HepG2 (cell line): ENCODE measurements at regions not wholly inside any gene's neighbourhood (a gene's known extent, or its start where the extent isn't known, plus 50 kb on each side); places are given as distances from the start of the nearest gene placed in this dataset.
A peak's percentile ranks its signal among the peaks of the same experiment; 100 is the strongest.

Source experiments
- ATM ChIP-seq: fragments of 450-650 bp; IDR thresholded peaks from 2 replicates; pipeline ENCODE4 v1.7.1; 2017; ENCODE audit warnings: mild to moderate bottlenecking, borderline replicate concordance
- CC2D1A ChIP-seq: sonication (generic); formaldehyde crosslinking; IDR thresholded peaks from 2 replicates; pipeline ENCODE4 v1.8.1; 2023; ENCODE audit warnings: mild to moderate bottlenecking, missing genetic modification reagents
- DBP ChIP-seq: sonication (generic); formaldehyde crosslinking; IDR thresholded peaks from 2 replicates; pipeline ENCODE4 v1.4.0; 2020; ENCODE audit warnings: missing genetic modification reagents; ENCODE audit errors: not compliant biosample characterization
- DPF2 ChIP-seq: sonication (generic); formaldehyde crosslinking; IDR thresholded peaks from 2 replicates; pipeline ENCODE4 v1.4.0; 2020; ENCODE audit warnings: mild to moderate bottlenecking, low read depth, missing genetic modification reagents, borderline replicate concordance
- ELF1 ChIP-seq: sonication (generic); formaldehyde crosslinking; IDR thresholded peaks from 2 replicates; pipeline ENCODE4 v1.4.0; 2020; ENCODE audit warnings: missing genetic modification reagents
- HDAC1 ChIP-seq: sonication (generic); formaldehyde crosslinking; IDR thresholded peaks from 2 replicates; pipeline ENCODE4 v1.5.1; 2020; ENCODE audit warnings: mild to moderate bottlenecking, missing genetic modification reagents
- JDP2 ChIP-seq: sonication (generic); formaldehyde crosslinking; IDR thresholded peaks from 2 replicates; pipeline ENCODE4 v1.8.1; 2022; ENCODE audit warnings: missing genetic modification reagents, borderline replicate concordance
- KAT2B ChIP-seq: fragments of 150-350 bp; IDR thresholded peaks from 2 replicates; pipeline ENCODE4 v1.6.1; 2014; ENCODE audit warnings: low read depth, low read length, borderline replicate concordance
- NCOA1 ChIP-seq: sonication (generic); formaldehyde crosslinking; IDR thresholded peaks from 2 replicates; pipeline ENCODE4 v1.9.0; 2021; ENCODE audit warnings: missing genetic modification reagents
- NFE2L1 ChIP-seq: sonication (generic); formaldehyde crosslinking; IDR thresholded peaks from 2 replicates; pipeline ENCODE4 v1.4.0; 2020; ENCODE audit warnings: missing genetic modification reagents, mild to moderate bottlenecking, borderline replicate concordance
- PCBP1 ChIP-seq: fragments of 200-400 bp; formaldehyde crosslinking; IDR thresholded peaks from 2 replicates; pipeline ENCODE4 v1.6.1; 2017; ENCODE audit warnings: mild to moderate bottlenecking, low read depth, low read length, borderline replicate concordance
- PLSCR1 ChIP-seq: sonication (generic); formaldehyde crosslinking; IDR thresholded peaks from 2 replicates; pipeline ENCODE4 v1.5.0; 2020; ENCODE audit warnings: missing genetic modification reagents, mild to moderate bottlenecking, borderline replicate concordance
- SMC3 ChIP-seq: IDR thresholded peaks from 2 replicates; pipeline ENCODE4 v1.6.1; 2011; ENCODE audit warnings: low read length, improper control_type of control experiment
- YEATS4 ChIP-seq: sonication (generic); formaldehyde crosslinking; IDR thresholded peaks from 2 replicates; pipeline ENCODE4 v1.4.0; 2020; ENCODE audit warnings: missing genetic modification reagents, borderline replicate concordance
- ZBTB37 ChIP-seq: sonication (generic); formaldehyde crosslinking; IDR thresholded peaks from 2 replicates; pipeline ENCODE4 v1.4.0; 2020; ENCODE audit warnings: mild to moderate bottlenecking, missing genetic modification reagents
- ZFX ChIP-seq: sonication (generic); formaldehyde crosslinking; IDR thresholded peaks from 2 replicates; pipeline ENCODE4 v1.4.0; 2020; ENCODE audit warnings: mild to moderate bottlenecking, low read depth, missing genetic modification reagents, moderate library complexity
- ZHX1 ChIP-seq: sonication (generic); formaldehyde crosslinking; IDR thresholded peaks from 2 replicates; pipeline ENCODE4 v1.8.1; 2022; ENCODE audit warnings: low read depth, mild to moderate bottlenecking, missing genetic modification reagents
- ZMAT3 ChIP-seq: sonication (generic); formaldehyde crosslinking; conservative IDR thresholded peaks from 2 replicates; pipeline ENCODE4 v1.7.0; 2021; ENCODE audit warnings: missing genetic modification reagents
- ZNF264 ChIP-seq: sonication (generic); formaldehyde crosslinking; IDR thresholded peaks from 2 replicates; pipeline ENCODE4 v1.4.0; 2020; ENCODE audit warnings: missing genetic modification reagents
- ZNF441 ChIP-seq: sonication (generic); formaldehyde crosslinking; IDR thresholded peaks from 2 replicates; pipeline ENCODE4 v1.7.0; 2021; ENCODE audit warnings: missing genetic modification reagents, borderline replicate concordance
- ZNF513 ChIP-seq: sonication (generic); formaldehyde crosslinking; conservative IDR thresholded peaks from 2 replicates; pipeline ENCODE4 v1.5.0; 2020; ENCODE audit warnings: missing genetic modification reagents
- ZNF616 ChIP-seq: sonication (generic); formaldehyde crosslinking; IDR thresholded peaks from 2 replicates; pipeline ENCODE4 v1.5.0; 2020; ENCODE audit warnings: low read depth, mild to moderate bottlenecking, missing genetic modification reagents

GRCh38 chr6:28606424-28607391, 81.0 kb downstream of the GPX5 start (continued):
- TF ChIP-seq ZNF264 (CRISPR knock-in tag) (no peak), PLSCR1 (no peak), DPF2 (CRISPR knock-in tag) (no peak), YEATS4 (peak; percentile 42; the same call in 1 of the 2 replicates), SMC3 (no peak; the same call in 1 of the 2 replicates), DBP (CRISPR knock-in tag) (no peak), PCBP1 (no peak), ZNF513 (CRISPR knock-in tag) (0 out of 2 replicates have a peak, but pooled peaks have one; percentile 54), NFE2L1 (CRISPR knock-in tag) (no peak), ZMAT3 (no peak), ZNF441 (CRISPR knock-in tag) (no peak), NCOA1 (CRISPR knock-in tag) (no peak), ZFX (CRISPR knock-in tag) (peak; percentile 70; the same call in 1 of the 2 replicates), CC2D1A (CRISPR knock-in tag) (no peak), ZHX1 (CRISPR knock-in tag) (0 out of 2 replicates have a peak, but pooled peaks have one; percentile 32), JDP2 (CRISPR knock-in tag) (no peak), ZBTB37 (no peak), HDAC1 (CRISPR knock-in tag) (peak; percentile 43; the same call in 1 of the 2 replicates), ZNF616 (CRISPR knock-in tag) (no peak), KAT2B (no peak), ATM (no peak), ELF1 (CRISPR knock-in tag) (peak; percentile 20; the same call in 1 of the 2 replicates)
